ENCODE measurements at regions not wholly inside any gene's neighbourhood (a gene's known extent, or its start where the extent isn't known, plus 50 kb on each side); places are given as distances from the start of the nearest gene placed in this dataset.

DNA sequence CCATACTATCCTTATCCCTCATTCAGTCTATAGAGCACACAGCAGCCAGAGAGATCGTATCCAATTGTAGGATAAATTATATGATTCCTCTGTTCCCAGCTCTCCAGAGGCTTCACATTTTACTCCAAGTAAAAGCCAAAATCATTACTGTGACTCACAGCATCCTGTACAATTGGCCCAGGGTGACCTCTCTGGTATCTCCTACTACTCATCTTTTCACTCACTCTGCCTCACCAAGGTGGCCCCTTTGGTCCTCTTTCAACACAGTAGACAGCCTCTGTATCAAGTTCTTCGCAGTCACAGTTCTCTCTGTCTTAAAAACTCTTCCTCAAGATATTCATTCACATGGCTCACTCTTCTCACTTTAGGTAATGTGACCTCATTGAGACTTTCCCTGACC is 72.6 kb upstream of the LSM8 start:
- Histone ChIP-seq H3K9ac (ENCODE audit: low read length) (no peak overlapping the region), H3K9me2 (ENCODE audit: insufficient read depth, low read length) (no peaks in the 10 kb centered on the region), H3F3A (ENCODE audit: insufficient read depth, low read length, poor library complexity, severe bottlenecking) (no peaks in the 10 kb centered on the region), H3K4me2 (ENCODE audit: low read length) (no peak overlapping the region), H3K27ac (ENCODE audit: low read length) (no peak overlapping the region), H3K9me3 (ENCODE audit: low read length) (no peaks in the 10 kb centered on the region), H2AFZ (ENCODE audit: low read depth, low read length) (no peak overlapping the region), H3K79me2 (replicated peaks; ENCODE audit: insufficient read depth, low read length) (no peaks in the 10 kb centered on the region), H3K36me3 (ENCODE audit: insufficient read depth, low read length) (no peaks in the 10 kb centered on the region), H3K4me3 (ENCODE audit: low read length) (no peak overlapping the region), H4K20me1 (ENCODE audit: insufficient read depth) (no peaks in the 10 kb centered on the region), H3K27me3 (ENCODE audit: insufficient read depth, low read depth, low read length) (no peaks in the 10 kb centered on the region)
- TF ChIP-seq MXI1 (conservative IDR thresholded peaks at IDR 0.05; ENCODE audit: poor library complexity, severe bottlenecking) (no peak), POLR2AphosphoS5 (IDR thresholded peaks at IDR 0.05) (no peak), SMC3 (conservative IDR thresholded peaks at IDR 0.05; ENCODE audit: poor library complexity) (no peak), CTCF (IDR thresholded peaks at IDR 0.05; ENCODE audit: poor library complexity, severe bottlenecking) (no peak), TAF1 (IDR thresholded peaks at IDR 0.05; ENCODE audit: low read depth) (no peak)

DNA sequence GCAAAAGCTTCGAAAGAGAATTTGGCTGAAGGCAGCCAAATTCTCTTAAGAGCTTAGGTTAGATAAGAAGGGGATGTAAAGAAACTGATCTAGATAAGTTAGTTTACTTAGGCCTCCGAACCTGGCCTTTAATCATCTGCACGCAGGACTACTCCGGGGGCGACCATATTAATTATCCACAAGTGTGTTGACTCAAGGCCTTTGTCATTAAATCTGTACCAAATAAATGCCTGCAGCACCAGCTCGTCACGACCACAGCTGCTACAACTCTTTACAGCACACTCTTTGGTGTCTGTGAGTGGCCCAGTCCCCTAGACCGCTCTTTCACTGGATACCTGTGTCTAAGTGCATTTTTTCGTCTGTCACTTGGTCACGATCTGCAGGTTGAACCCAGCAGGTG is 69.8 kb upstream of the LSM8 start:
- H3K79me2 ChIP-seq (replicated peaks; ENCODE audit: insufficient read depth, low read length): no peaks in the 10 kb centered on the region
- H3K9me2 ChIP-seq (ENCODE audit: insufficient read depth, low read length): no peaks in the 10 kb centered on the region
- no peaks in the 10 kb centered on the region for H3K36me3 ChIP-seq (ENCODE audit: insufficient read depth, low read length)
- no peaks in the 10 kb centered on the region for H3K9me3 ChIP-seq (ENCODE audit: low read length)
- TF ChIP-seq SMC3 (conservative IDR thresholded peaks at IDR 0.05; ENCODE audit: poor library complexity) (no peak), CTCF (IDR thresholded peaks at IDR 0.05; ENCODE audit: poor library complexity, severe bottlenecking) (no peak), EP300 (conservative IDR thresholded peaks at IDR 0.05; ENCODE audit: poor library complexity, severe bottlenecking) (no peak), REST (IDR thresholded peaks at IDR 0.05; ENCODE audit: borderline replicate concordance) (no peak), EZH2 (IDR thresholded peaks at IDR 0.05; ENCODE audit: borderline replicate concordance, insufficient read depth, low read length, poor library complexity, severe bottlenecking) (no peak), TAF1 (IDR thresholded peaks at IDR 0.05; ENCODE audit: low read depth) (no peak), MXI1 (conservative IDR thresholded peaks at IDR 0.05; ENCODE audit: poor library complexity, severe bottlenecking) (no peak), RAD21 (conservative IDR thresholded peaks at IDR 0.05) (no peak), POLR2AphosphoS5 (IDR thresholded peaks at IDR 0.05) (no peak)
- no peaks in the 10 kb centered on the region for H4K20me1 ChIP-seq (ENCODE audit: insufficient read depth)
- no peak overlapping the region for H3K27ac ChIP-seq (ENCODE audit: low read length)
- H3K4me3 ChIP-seq (ENCODE audit: low read length): no peak overlapping the region
- H3K27me3 ChIP-seq (ENCODE audit: insufficient read depth, low read depth, low read length): no peaks in the 10 kb centered on the region
- no peaks in the 10 kb centered on the region for H3F3A ChIP-seq (ENCODE audit: insufficient read depth, low read length, poor library complexity, severe bottlenecking)
- H2AFZ ChIP-seq (ENCODE audit: low read depth, low read length): no peak overlapping the region
- no peak overlapping the region for H3K9ac ChIP-seq (ENCODE audit: low read length)
- no peak overlapping the region for H3K4me2 ChIP-seq (ENCODE audit: low read length)

Data from neural cell (in vitro differentiated cells).